HPDE6-E6E7 (cell line): ENCODE measurements at regions not wholly inside any gene's neighbourhood (a gene's known extent, or its start where the extent isn't known, plus 50 kb on each side); places are given as distances from the start of the nearest gene placed in this dataset.
A peak's percentile ranks its signal among the peaks of the same experiment; 100 is the strongest.

Experiments
- DNase-seq: peaks from one replicate; pipeline ENCODE4 v3.0.0; 2011; ENCODE audit warnings: missing footprints; ENCODE audit errors: extremely low spot score

GRCh38 chr4:45985038-45985437, 138.8 kb downstream of the GABRG1 start:
- DNase-seq = no peak

- no peak for DNase-seq
Observed at GRCh38 chr4:45971108-45971507, 152.7 kb downstream of the GABRG1 start.

- DNase-seq = no peak
Observed at GRCh38 chr4:45957353-45957752, 166.5 kb downstream of the GABRG1 start.

- no peak for DNase-seq
Observed at GRCh38 chr4:45954276-45954675, 169.6 kb downstream of the GABRG1 start.

- DNase-seq = no peak
Observed at GRCh38 chr4:45951153-45951552, 172.7 kb downstream of the GABRG1 start.

- no peak for DNase-seq
Observed at GRCh38 chr4:45946699-45947098, 177.2 kb downstream of the GABRG1 start.

- no peak for DNase-seq
Observed at GRCh38 chr4:45944000-45944399, 179.9 kb downstream of the GABRG1 start.

GRCh38 chr4:45939056-45939455, 184.8 kb downstream of the GABRG1 start:
- no peak for DNase-seq

- peak; percentile 35 for DNase-seq
Observed at GRCh38 chr4:45931154-45931553, 192.7 kb downstream of the GABRG1 start.

GRCh38 chr4:45927641-45928040, 196.2 kb downstream of the GABRG1 start:
- DNase-seq = no peak

- no peak for DNase-seq
Observed at GRCh38 chr4:45925809-45926208, 198.0 kb downstream of the GABRG1 start.

- DNase-seq = no peak
Observed at GRCh38 chr4:45920861-45921260, 203.0 kb downstream of the GABRG1 start.

GRCh38 chr4:45910511-45910910, 213.3 kb downstream of the GABRG1 start:
- no peak for DNase-seq

- no peak for DNase-seq
Observed at GRCh38 chr4:45897946-45898585, 225.8 kb downstream of the GABRG1 start.

- no peak for DNase-seq
Observed at GRCh38 chr4:45883421-45883820, 240.4 kb downstream of the GABRG1 start.

- DNase-seq = no peak
Observed at GRCh38 chr4:45876235-45876890, 247.5 kb downstream of the GABRG1 start.

- no peak for DNase-seq
Observed at GRCh38 chr4:45869184-45869583, 254.7 kb downstream of the GABRG1 start.

- no peak for DNase-seq
Observed at GRCh38 chr4:45865781-45866180, 258.1 kb downstream of the GABRG1 start.

- no peak for DNase-seq
Observed at GRCh38 chr4:45855857-45856256, 268.0 kb downstream of the GABRG1 start.

- no peak for DNase-seq
Observed at GRCh38 chr4:45846016-45846415, 277.8 kb downstream of the GABRG1 start.

GRCh38 chr4:45841791-45842190, 282.1 kb downstream of the GABRG1 start:
- no peak for DNase-seq

- no peak for DNase-seq
Observed at GRCh38 chr4:45831692-45832091, 292.2 kb downstream of the GABRG1 start.

GRCh38 chr4:45803994-45804393, 319.9 kb downstream of the GABRG1 start:
- DNase-seq = no peak

GRCh38 chr4:45795135-45795534, 328.7 kb downstream of the GABRG1 start:
- DNase-seq = no peak
